GM12865 (cell line): ENCODE measurements at regions not wholly inside any gene's neighbourhood (a gene's known extent, or its start where the extent isn't known, plus 50 kb on each side); places are given as distances from the start of the nearest gene placed in this dataset.

Source experiments
- DNase-seq: peaks from one replicate; pipeline ENCODE4 v3.0.0; 2010; ENCODE audit warnings: low read depth
- H3K4me3 ChIP-seq: 2 replicates; pipeline ENCODE4 v1.5.1; 2011; ENCODE audit warnings: mild to moderate bottlenecking, low read depth, low read length, control low read depth
- CTCF ChIP-seq: IDR thresholded peaks from 2 replicates; pipeline ENCODE4 v1.5.1; 2011; ENCODE audit warnings: low read length, control low read depth, low read depth, inconsistent platforms; ENCODE audit not compliant: insufficient read depth; ENCODE audit errors: missing control alignments

DNA sequence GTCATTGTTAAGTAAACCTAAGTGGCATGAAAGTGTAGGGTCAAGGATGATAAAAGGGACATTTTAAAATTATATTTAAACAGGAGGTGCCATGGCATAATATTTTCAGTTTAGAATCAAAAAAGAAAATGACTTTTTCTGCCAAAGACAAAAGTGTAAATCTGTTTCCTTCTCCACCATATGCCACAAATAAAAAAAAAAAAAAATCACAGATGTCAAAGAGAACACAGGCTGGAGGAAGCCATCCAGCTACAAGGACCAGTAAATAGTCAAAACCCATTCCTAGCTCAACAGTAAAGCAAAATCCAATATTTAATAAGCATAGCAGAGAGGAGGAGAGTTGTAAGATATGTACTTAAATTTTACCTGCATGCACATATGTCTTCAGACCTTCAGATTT lies 321.3 kb upstream of the TMEM229A start:
- no peak for DNase-seq
- no peak overlapping the region for H3K4me3 ChIP-seq
- TF ChIP-seq CTCF, result no peak

DNA sequence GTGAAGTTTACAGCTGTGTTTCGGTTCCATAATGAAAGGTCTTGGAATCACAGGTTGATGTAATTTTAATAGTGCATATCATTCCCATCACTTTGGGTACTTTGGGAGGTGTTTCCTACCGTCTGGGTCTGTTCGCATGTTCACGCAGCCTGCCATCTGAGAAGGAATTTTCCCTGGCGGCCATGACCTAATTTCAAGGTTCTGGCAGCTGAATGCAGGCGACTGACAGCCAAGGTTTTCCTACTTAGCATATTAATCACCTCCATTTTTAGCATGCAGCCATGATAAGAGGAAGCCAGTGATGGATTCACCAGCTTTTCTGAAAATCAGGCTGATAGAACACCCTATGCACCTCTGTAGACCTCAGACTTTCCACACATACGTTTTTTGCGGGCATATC lies 319.1 kb upstream of the TMEM229A start:
- DNase-seq, result no peak
- H3K4me3 ChIP-seq, result no peak overlapping the region
- no peak for TF ChIP-seq CTCF

GRCh38 chr7:124349443-124349842 lies 316.6 kb upstream of the TMEM229A start:
- H3K4me3 ChIP-seq, result no peak overlapping the region
- DNase-seq, result no peak
- TF ChIP-seq CTCF, result no peak

DNA sequence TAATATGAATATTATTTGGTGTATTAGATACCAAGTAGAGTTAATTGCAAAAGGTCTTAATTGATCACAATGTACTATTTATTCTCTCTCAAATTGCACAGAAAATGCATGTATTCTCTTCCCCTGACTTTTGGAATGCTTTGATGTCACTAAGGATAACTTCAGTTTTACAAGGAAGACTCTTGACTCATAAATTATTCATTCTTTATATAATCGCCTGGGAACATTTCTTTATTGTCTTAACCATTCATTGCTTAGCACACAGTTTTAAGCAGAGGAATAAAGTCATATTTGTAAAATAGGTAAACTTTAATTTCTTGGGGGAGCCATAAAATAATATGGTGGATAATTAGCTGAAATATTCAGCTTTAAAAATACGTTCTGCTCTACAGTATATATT lies 306.0 kb upstream of the TMEM229A start:
- no peak overlapping the region for H3K4me3 ChIP-seq
- no peak for TF ChIP-seq CTCF
- no peak for DNase-seq

DNA sequence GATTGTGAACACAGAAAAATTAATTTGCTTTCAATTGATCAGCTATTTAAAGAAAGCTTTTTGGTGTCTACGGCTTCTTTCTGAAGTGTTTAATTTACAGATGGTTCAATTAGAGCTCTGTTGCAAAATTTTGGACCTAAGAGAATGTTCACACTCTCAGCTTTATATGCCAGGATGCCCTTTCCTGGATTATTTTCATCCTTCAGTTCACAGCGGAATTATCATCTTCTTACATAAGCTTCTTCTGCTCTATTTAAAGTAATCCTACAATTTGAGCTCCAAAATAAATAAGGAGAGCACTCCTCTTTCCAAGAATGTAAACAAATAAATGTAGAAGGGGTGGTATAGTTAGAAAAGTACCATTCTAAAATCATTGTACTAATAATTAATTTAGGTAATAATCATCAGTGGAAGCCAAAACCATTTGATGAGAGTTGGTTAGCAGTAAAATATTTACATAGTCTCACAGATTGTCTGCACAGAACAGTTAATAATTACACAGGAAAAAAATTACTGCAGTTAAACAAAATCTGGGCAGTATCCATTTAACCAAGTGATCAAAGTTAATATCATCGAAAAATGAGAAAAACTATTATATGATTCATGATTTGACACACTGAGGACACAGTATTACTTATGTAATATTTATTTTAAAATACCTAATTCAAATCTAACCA lies 298.0 kb upstream of the TMEM229A start:
- no peak for TF ChIP-seq CTCF
- no peak overlapping the region for H3K4me3 ChIP-seq
- DNase-seq, result no peak

GRCh38 chr7:124328774-124329173 lies 295.9 kb upstream of the TMEM229A start:
- TF ChIP-seq CTCF, result no peak
- no peak overlapping the region for H3K4me3 ChIP-seq
- DNase-seq, result no peak

DNA sequence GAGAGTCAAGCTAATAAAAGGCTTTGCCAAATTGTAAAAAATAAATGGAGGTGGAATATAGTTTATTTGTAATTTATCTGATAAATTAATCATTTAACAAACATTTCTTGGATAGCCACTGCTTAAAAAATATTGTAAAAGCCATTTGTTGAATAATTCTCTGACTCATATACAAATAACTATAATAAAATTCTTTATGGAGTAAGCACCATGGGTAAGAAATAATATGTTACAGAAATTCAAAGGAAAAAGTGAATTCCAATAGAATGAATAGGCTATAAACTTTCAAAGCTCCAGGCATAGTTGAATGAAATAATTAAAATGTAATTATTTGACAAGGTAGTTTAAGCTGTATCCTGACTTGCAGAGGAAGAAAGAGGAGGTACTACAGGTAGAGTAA lies 291.4 kb upstream of the TMEM229A start:
- no peak for DNase-seq
- no peak overlapping the region for H3K4me3 ChIP-seq
- no peak for TF ChIP-seq CTCF
